ENCODE measurements at regions not wholly inside any gene's neighbourhood (a gene's known extent, or its start where the extent isn't known, plus 50 kb on each side); places are given as distances from the start of the nearest gene placed in this dataset.

GRCh38 chr7:15851201-15851600, 164.7 kb upstream of the MEOX2 start:
- Histone ChIP-seq H3K27ac (no peak overlapping the region), H3K9me3 (no peaks in the 10 kb centered on the region), H3K36me3 (no peaks in the 10 kb centered on the region), H3K4me3 (no peak overlapping the region), H3K27me3 (no peaks in the 10 kb centered on the region), H3K4me1 (peaks cover 3 to 36% (median 23%) of the 10 kb centered on the region in 9 donors)
- ATAC-seq (no peak), DNase-seq (no peak)
- WGBS, 2 donors: 82 to 98% methylated on average over 6 of the region's 6 CpGs
- no peak for TF ChIP-seq CTCF (IDR thresholded peaks at IDR 0.05)
- intact Hi-C loops (cut with DNase I): no loop called here

GRCh38 chr7:15848901-15849300, 162.4 kb upstream of the MEOX2 start:
- H3K36me3 ChIP-seq: no peaks in the 10 kb centered on the region
- no peak for TF ChIP-seq CTCF (IDR thresholded peaks at IDR 0.05)
- ATAC-seq (peak in 1 of 8 donors; percentile 25), DNase-seq (no peak)
- H3K4me1 ChIP-seq: peaks cover 0 to 13% (median 7%) of the 10 kb centered on the region in 9 donors
- 92 to 93% methylated on average over 1 of the region's 1 CpG for WGBS, 2 donors
- no peaks in the 10 kb centered on the region for H3K27me3 ChIP-seq
- intact Hi-C loops (cut with DNase I): no loop called here
- H3K4me3 ChIP-seq: no peak overlapping the region
- peak overlapping the region in 2 of 10 donors; percentile 28 to 41 for H3K27ac ChIP-seq
- H3K9me3 ChIP-seq: no peaks in the 10 kb centered on the region

- WGBS, 2 donors: 65 to 69% methylated on average over 3 of the region's 3 CpGs
- intact Hi-C loops (cut with DNase I): no loop called here
- Histone ChIP-seq H3K36me3 (no peaks in the 10 kb centered on the region), H3K4me1 (peaks cover 0 to 8% (median 1%) of the 10 kb centered on the region in 9 donors), H3K4me3 (no peak overlapping the region), H3K9me3 (no peaks in the 10 kb centered on the region), H3K27ac (peak overlapping the region in 2 of 10 donors; percentile 28 to 41), H3K27me3 (no peaks in the 10 kb centered on the region)
- ATAC-seq (no peak), DNase-seq (no peak)
- no peak for TF ChIP-seq CTCF (IDR thresholded peaks at IDR 0.05)
These were observed 161.9 kb upstream of the MEOX2 start for GRCh38 chr7:15848362-15848761.

GRCh38 chr7:15845868-15846267, 159.4 kb upstream of the MEOX2 start:
- Histone ChIP-seq H3K36me3 (no peaks in the 10 kb centered on the region), H3K27me3 (no peaks in the 10 kb centered on the region), H3K4me3 (no peak overlapping the region), H3K9me3 (no peaks in the 10 kb centered on the region), H3K4me1 (peaks cover 0 to 8% (median 0%) of the 10 kb centered on the region in 9 donors), H3K27ac (no peak overlapping the region)
- WGBS, 2 donors: 73 to 74% methylated on average over 3 of the region's 3 CpGs
- DNase-seq: no peak
- intact Hi-C loops (cut with DNase I): no loop called here
- ATAC-seq: no peak
- TF ChIP-seq CTCF (IDR thresholded peaks at IDR 0.05): no peak

All from heart right ventricle (tissue), 16 donors.